SH-SY5Y (cell line): ENCODE measurements at regions not wholly inside any gene's neighbourhood (a gene's known extent, or its start where the extent isn't known, plus 50 kb on each side); places are given as distances from the start of the nearest gene placed in this dataset.

Experiments
- GATA2 ChIP-seq: IDR thresholded peaks from 2 replicates; pipeline ENCODE4 v1.6.1; 2011; ENCODE audit warnings: mild to moderate bottlenecking, low read depth, low read length
- GATA3 ChIP-seq: IDR thresholded peaks from 2 replicates; pipeline ENCODE4 v1.6.1; 2011; ENCODE audit warnings: low read depth, mild to moderate bottlenecking, low read length, moderate library complexity

- TF ChIP-seq GATA2 (no peak), GATA3 (no peak)
These were observed 100.6 kb upstream of the TOX3 start for GRCh38 chr16:52647588-52647987.
